VCaP (cell line): ENCODE measurements at regions not wholly inside any gene's neighbourhood (a gene's known extent, or its start where the extent isn't known, plus 50 kb on each side); places are given as distances from the start of the nearest gene placed in this dataset.

Source experiments
- H3K27ac ChIP-seq: fragments of 450-650 bp; 2 replicates; pipeline ENCODE4 v1.5.1; 2017
- TF ChIP-seq, protein P1 (sequence below): fragments of 450-650 bp; conservative IDR thresholded peaks from 2 replicates; pipeline ENCODE4 v1.5.1; 2017; ENCODE audit warnings: mild to moderate bottlenecking, moderate library complexity

DNA sequence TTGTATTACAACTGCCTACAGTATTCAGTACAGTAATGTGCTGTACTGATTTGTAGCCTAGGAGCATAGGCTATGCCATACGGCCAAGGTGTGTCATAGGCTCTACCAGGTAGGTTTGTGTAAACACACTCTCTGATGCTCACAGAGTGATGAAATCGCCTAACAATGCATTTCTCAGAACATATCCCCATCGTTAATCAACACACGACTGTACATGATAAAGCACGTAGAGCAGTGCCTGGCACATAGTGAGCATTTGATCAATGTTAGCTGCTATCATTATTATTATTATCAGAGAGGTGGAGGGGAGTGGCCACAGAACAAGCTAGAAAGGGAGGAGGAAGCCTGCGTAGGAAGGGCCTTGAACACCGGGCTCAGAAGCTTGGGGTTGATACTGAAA is 81.1 kb upstream of the LHX1 start:
- TF ChIP-seq, protein P1, sequence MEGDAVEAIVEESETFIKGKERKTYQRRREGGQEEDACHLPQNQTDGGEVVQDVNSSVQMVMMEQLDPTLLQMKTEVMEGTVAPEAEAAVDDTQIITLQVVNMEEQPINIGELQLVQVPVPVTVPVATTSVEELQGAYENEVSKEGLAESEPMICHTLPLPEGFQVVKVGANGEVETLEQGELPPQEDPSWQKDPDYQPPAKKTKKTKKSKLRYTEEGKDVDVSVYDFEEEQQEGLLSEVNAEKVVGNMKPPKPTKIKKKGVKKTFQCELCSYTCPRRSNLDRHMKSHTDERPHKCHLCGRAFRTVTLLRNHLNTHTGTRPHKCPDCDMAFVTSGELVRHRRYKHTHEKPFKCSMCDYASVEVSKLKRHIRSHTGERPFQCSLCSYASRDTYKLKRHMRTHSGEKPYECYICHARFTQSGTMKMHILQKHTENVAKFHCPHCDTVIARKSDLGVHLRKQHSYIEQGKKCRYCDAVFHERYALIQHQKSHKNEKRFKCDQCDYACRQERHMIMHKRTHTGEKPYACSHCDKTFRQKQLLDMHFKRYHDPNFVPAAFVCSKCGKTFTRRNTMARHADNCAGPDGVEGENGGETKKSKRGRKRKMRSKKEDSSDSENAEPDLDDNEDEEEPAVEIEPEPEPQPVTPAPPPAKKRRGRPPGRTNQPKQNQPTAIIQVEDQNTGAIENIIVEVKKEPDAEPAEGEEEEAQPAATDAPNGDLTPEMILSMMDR: no peak
- peak overlapping the region; percentile 73 for H3K27ac ChIP-seq

DNA sequence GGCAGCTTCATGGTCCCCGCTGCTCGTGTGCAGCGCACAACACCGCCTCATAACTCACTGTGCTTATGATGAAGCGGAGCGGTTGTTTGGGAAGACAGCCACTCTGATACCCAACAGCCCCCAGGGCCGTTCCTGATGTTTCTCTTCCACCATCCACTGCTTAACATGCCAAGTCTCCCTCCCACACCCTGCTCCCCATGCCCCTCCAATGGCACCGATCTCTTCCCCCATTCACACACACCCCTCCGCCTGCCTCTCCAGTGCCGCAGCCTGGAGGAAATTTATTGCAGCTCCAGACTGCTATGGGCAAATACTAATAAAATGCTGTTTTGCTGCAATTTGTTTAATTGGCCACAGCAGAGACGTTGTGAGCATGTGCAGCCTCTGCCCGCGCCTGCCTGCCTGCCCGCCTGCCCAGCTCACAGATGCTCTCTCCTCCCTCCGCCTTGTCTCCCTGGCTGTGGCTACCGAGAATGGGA is 80.3 kb upstream of the LHX1 start:
- H3K27ac ChIP-seq: peak overlapping the region; percentile 73
- TF ChIP-seq, protein P1: peak; percentile 29; the same call in 1 of the 2 replicates

DNA sequence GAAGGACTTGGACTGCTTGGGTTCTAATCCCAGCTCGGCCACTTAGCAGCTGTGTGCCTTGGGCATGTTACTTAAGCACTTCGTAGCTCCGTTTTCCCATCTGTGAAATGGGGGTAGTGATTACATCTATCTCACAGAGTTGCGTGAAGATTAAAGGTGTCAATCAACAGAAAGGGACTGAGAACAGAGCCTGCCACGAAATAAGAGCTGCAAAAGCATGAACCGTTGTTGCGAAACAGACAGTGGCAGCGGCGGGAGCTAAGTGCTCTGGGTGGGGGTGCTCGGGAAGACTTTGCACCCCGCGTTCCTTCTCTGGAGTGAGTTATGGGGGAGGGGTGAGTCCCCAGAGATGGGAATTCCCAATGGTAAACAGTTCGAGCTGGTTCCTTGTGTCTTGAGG is 79.6 kb upstream of the LHX1 start:
- H3K27ac ChIP-seq: peak overlapping the region; percentile 73
- TF ChIP-seq, protein P1: no peak

DNA sequence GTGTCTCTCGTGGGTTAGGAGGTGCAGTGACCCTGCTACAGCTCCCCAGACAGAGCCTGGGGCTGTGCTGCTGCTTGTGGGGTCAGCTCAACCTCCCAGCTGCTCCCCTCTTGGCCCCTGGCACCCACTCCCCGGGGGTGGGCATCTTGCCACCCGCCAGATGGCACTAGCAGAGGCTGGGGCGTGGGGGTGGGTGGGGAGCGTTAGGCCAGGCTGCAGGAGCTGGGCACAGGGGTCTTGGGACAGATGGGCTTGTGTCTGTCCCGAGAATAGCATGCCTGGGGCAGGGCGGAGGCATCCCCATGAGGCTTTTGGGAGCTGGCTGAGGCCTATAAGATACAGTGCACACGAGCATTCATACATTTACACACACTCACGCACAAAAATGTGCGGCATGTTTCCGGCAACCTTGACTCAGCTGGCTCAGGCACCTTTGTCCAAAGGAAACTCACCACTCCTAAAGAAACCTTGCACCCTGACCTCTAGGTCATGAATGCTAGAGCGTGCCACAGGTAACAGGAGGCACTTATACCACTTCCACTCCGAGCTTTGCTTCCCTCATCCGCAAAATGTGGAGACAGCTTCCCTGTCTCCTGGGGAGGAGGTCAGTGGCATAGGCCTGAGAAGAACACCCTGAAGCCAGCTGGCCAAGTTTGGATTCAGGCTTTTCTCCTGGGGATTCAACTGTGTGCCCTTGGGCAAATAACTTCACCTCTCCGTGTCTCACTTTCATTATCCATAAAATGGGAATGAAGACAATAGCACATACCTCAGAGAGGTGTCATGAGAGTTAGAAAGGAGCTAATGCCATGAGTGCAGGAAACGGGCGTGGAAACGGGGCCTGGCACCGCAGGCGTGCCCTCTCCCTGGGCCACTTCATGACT is 78.9 kb upstream of the LHX1 start:
- TF ChIP-seq, protein P1: no peak
- peak overlapping the region; percentile 73 for H3K27ac ChIP-seq

DNA sequence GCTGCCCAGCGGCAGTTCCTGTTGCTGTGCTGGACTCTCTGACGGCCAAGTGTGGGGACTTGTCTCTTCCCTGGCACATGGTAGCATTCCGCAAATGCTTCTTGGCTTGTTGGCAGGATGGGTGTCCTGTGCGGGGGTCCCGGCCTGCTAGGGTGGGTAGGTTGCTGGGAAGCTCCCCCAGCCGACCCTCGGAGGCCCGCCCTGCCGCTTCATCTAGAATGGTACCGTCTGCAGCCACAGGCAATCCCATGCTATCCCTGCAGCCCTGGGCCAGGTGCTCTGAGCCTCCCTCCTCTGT is 78.3 kb upstream of the LHX1 start:
- TF ChIP-seq, protein P1: no peak
- no peak overlapping the region for H3K27ac ChIP-seq

DNA sequence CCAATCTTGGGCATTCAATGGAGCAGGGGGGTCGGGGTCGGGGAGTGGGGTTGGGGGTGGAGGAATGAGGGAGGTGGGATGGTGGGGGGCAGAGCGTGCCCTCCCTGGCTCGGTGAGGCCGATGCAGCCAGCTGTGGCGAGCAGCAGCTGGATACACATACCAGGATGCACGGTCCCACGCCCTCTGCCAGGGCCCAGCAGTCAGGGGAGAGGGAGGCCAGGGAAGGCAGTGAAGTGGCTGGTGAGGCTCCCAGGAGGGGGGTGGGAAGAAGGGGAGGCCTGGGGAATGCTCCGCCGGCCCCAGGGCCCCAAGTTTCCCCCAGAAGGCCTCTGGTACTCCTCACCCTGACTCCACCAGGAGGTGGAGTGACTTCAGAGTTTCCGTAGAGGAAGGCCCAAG is 77.6 kb upstream of the LHX1 start:
- no peak overlapping the region for H3K27ac ChIP-seq
- TF ChIP-seq, protein P1: no peak

DNA sequence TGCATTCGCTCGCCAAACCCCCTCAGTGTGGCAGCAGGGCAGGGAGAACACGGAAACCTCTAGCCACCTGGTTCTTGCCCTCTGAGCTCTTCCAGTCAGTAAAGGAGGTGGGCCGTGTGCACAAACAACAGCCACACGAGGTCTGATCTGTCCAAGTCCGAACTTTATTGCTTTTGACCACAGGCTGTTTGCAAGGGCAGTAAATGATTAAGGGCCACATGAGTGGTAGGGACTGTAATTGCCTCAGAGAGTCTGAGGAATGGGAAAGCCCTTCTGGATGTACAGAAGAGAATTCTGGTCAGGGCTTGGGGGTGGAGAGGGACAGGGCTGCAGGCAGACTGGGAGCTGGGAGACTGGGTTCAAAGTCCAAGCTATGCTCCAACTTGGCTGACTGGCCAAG is 75.7 kb upstream of the LHX1 start:
- TF ChIP-seq, protein P1: no peak
- H3K27ac ChIP-seq: no peak overlapping the region
